Neural cell (in vitro differentiated cells): ENCODE measurements at regions not wholly inside any gene's neighbourhood (a gene's known extent, or its start where the extent isn't known, plus 50 kb on each side); places are given as distances from the start of the nearest gene placed in this dataset.

ENCODE experiments used
- H2AFZ ChIP-seq: fragments of 200-600, 300-800 bp; sonication (generic), shearing (Covaris generic); 2 replicates; pipeline ENCODE4 v1.6.0; 2014; ENCODE audit warnings: low read depth, mild to moderate bottlenecking, antibody characterized with exemption, low read length, moderate library complexity
- H3F3A ChIP-seq: fragments of 200-600 bp; shearing (Covaris generic); 2 replicates; pipeline ENCODE4 v1.6.1; 2016; ENCODE audit warnings: mild to moderate bottlenecking, moderate library complexity, mixed read lengths, antibody characterized with exemption, low read length; ENCODE audit not compliant: insufficient read depth, poor library complexity, severe bottlenecking
- H3K27ac ChIP-seq: fragments of 200-600, 300-800 bp; sonication (generic), shearing (Covaris generic); 2 replicates; pipeline ENCODE4 v1.5.1; 2014; ENCODE audit warnings: mild to moderate bottlenecking, low read length, moderate library complexity
- H3K27me3 ChIP-seq: fragments of 300-800, 200-600 bp; sonication (generic), shearing (Covaris generic); 2 replicates; pipeline ENCODE4 v1.6.0; 2014; ENCODE audit warnings: mild to moderate bottlenecking, low read depth, low read length, moderate library complexity; ENCODE audit not compliant: insufficient read depth
- H3K36me3 ChIP-seq: fragments of 300-800, 200-600 bp; sonication (generic), shearing (Covaris generic); 2 replicates; pipeline ENCODE4 v1.5.1; 2014; ENCODE audit warnings: mild to moderate bottlenecking, antibody characterized with exemption, low read length, moderate library complexity; ENCODE audit not compliant: insufficient read depth
- H3K4me2 ChIP-seq: fragments of 300-800, 200-600 bp; sonication (generic), shearing (Covaris generic); 2 replicates; pipeline ENCODE4 v1.6.0; 2014; ENCODE audit warnings: mild to moderate bottlenecking, low read length
- H3K4me3 ChIP-seq: fragments of 300-800, 200-600 bp; sonication (generic), shearing (Covaris generic); 2 replicates; pipeline ENCODE4 v1.5.1; 2014; ENCODE audit warnings: mild to moderate bottlenecking, low read length, moderate library complexity
- H3K79me2 ChIP-seq: fragments of 200-600 bp; shearing (Covaris generic); replicated peaks from 2 replicates; pipeline ENCODE4 v1.6.0; 2014; ENCODE audit warnings: mild to moderate bottlenecking, low read length, moderate library complexity; ENCODE audit not compliant: insufficient read depth
- H3K9ac ChIP-seq: fragments of 300-800, 200-600 bp; sonication (generic), shearing (Covaris generic); 2 replicates; pipeline ENCODE4 v1.6.1; 2016; ENCODE audit warnings: mild to moderate bottlenecking, low read length, mixed read lengths
- H3K9me2 ChIP-seq: fragments of 200-600 bp; shearing (Covaris generic); 2 replicates; pipeline ENCODE4 v1.6.1; 2016; ENCODE audit warnings: mild to moderate bottlenecking, low read length, mixed read lengths; ENCODE audit not compliant: insufficient read depth
- H3K9me3 ChIP-seq: fragments of 200-600, 300-800 bp; sonication (generic), shearing (Covaris generic); 2 replicates; pipeline ENCODE4 v1.6.1; 2016; ENCODE audit warnings: mild to moderate bottlenecking, mixed run types, low read length, moderate library complexity, mixed read lengths
- H4K20me1 ChIP-seq: fragments of 200-600 bp; shearing (Covaris generic); 2 replicates; pipeline ENCODE4 v1.6.1; 2016; ENCODE audit warnings: mild to moderate bottlenecking, mixed run types; ENCODE audit not compliant: insufficient read depth
- CTCF ChIP-seq: fragments of 450-650 bp; IDR thresholded peaks from 2 replicates; pipeline ENCODE4 v1.5.1; 2014; ENCODE audit warnings: antibody characterized with exemption, mild to moderate bottlenecking, moderate library complexity; ENCODE audit not compliant: poor library complexity, severe bottlenecking
- EP300 ChIP-seq: fragments of 450-650 bp; conservative IDR thresholded peaks from 2 replicates; pipeline ENCODE4 v1.6.1; 2014; ENCODE audit warnings: antibody characterized with exemption, mild to moderate bottlenecking, moderate library complexity; ENCODE audit not compliant: poor library complexity, severe bottlenecking
- EZH2 ChIP-seq: fragments of 200-600, 300-800 bp; shearing (Covaris generic), sonication (generic); IDR thresholded peaks from 2 replicates; pipeline ENCODE4 v1.6.1; 2014; ENCODE audit warnings: antibody characterized with exemption, low read length, borderline replicate concordance, mild to moderate bottlenecking; ENCODE audit not compliant: insufficient read depth, poor library complexity, severe bottlenecking
- MXI1 ChIP-seq: fragments of 450-650 bp; conservative IDR thresholded peaks from 2 replicates; pipeline ENCODE4 v1.6.1; 2014; ENCODE audit warnings: antibody characterized with exemption, mild to moderate bottlenecking; ENCODE audit not compliant: poor library complexity, severe bottlenecking
- POLR2AphosphoS5 ChIP-seq: IDR thresholded peaks from 2 replicates; pipeline ENCODE4 v1.6.1; 2012
- RAD21 ChIP-seq: fragments of 450-650 bp; conservative IDR thresholded peaks from 2 replicates; pipeline ENCODE4 v1.6.1; 2014; ENCODE audit warnings: antibody characterized with exemption, mild to moderate bottlenecking, moderate library complexity
- REST ChIP-seq: IDR thresholded peaks from 2 replicates; pipeline ENCODE4 v1.6.1; 2012; ENCODE audit warnings: borderline replicate concordance
- SMC3 ChIP-seq: fragments of 450-650 bp; conservative IDR thresholded peaks from 2 replicates; pipeline ENCODE4 v1.6.1; 2014; ENCODE audit warnings: antibody characterized with exemption, mild to moderate bottlenecking, moderate library complexity; ENCODE audit not compliant: poor library complexity
- TAF1 ChIP-seq: IDR thresholded peaks from 2 replicates; pipeline ENCODE4 v1.6.1; 2012; ENCODE audit warnings: low read depth

- no peak overlapping the region for H3K4me3 ChIP-seq
- H4K20me1 ChIP-seq: no peaks in the 10 kb centered on the region
- H2AFZ ChIP-seq: no peak overlapping the region
- H3K27me3 ChIP-seq: no peaks in the 10 kb centered on the region
- no peak overlapping the region for H3K9ac ChIP-seq
- H3K36me3 ChIP-seq: no peaks in the 10 kb centered on the region
- H3K9me2 ChIP-seq: no peaks in the 10 kb centered on the region
- TF ChIP-seq SMC3 (no peak), MXI1 (no peak), CTCF (no peak), TAF1 (no peak), REST (no peak), EP300 (no peak), EZH2 (no peak), RAD21 (no peak), POLR2AphosphoS5 (no peak)
- no peaks in the 10 kb centered on the region for H3K79me2 ChIP-seq
- no peaks in the 10 kb centered on the region for H3K9me3 ChIP-seq
- H3K4me2 ChIP-seq: no peak overlapping the region
- no peak overlapping the region for H3K27ac ChIP-seq
- no peaks in the 10 kb centered on the region for H3F3A ChIP-seq
Measured at GRCh38 chr2:129175051-129175450, 804.4 kb upstream of the RAB6C start.

DNA sequence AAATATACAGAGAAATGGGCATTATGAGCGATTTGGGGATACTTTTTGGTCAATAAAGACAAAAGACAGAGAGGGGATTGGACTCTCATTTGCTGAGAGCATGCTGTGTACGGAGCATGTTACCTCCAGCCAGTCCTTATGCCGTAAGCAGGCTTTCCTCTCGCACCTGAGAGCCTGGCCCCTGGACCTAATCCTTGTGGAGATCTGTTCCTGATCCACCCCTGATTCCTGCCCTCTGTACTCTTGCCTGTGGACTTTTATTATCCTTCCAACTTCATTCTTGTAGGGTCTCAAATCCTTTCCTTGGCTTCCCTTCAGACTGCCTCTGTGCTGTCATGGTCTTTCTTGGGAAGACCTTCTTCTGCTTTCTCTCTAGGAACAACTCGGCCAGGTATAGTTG is 803.1 kb upstream of the RAB6C start:
- H3K9me3 ChIP-seq: no peaks in the 10 kb centered on the region
- H2AFZ ChIP-seq: no peak overlapping the region
- no peak overlapping the region for H3K9ac ChIP-seq
- no peaks in the 10 kb centered on the region for H3K9me2 ChIP-seq
- no peaks in the 10 kb centered on the region for H3K36me3 ChIP-seq
- no peak overlapping the region for H3K4me2 ChIP-seq
- no peaks in the 10 kb centered on the region for H3F3A ChIP-seq
- H3K27me3 ChIP-seq: no peaks in the 10 kb centered on the region
- no peak overlapping the region for H3K4me3 ChIP-seq
- TF ChIP-seq EP300 (no peak), RAD21 (no peak), MXI1 (no peak), CTCF (no peak), SMC3 (no peak), TAF1 (no peak), POLR2AphosphoS5 (no peak), REST (no peak), EZH2 (no peak)
- H4K20me1 ChIP-seq: no peaks in the 10 kb centered on the region
- no peaks in the 10 kb centered on the region for H3K79me2 ChIP-seq
- H3K27ac ChIP-seq: no peak overlapping the region
